GM12878 (cell line): ENCODE measurements at regions not wholly inside any gene's neighbourhood (a gene's known extent, or its start where the extent isn't known, plus 50 kb on each side); places are given as distances from the start of the nearest gene placed in this dataset.

Source experiments
- ATAC-seq: fragments of 200-7000 bp; cut with Tn5 transposase; 3 replicates; pipeline ENCODE4 v1.9.1; 2020; ENCODE audit warnings: mild to moderate bottlenecking, moderate library complexity
- BruUV-seq: library from RNA; stranded (reverse); fragments of 400-500 nt; replicated peaks from 2 replicates; lab custom pipeline; 2021; lab: Mats Ljungman, UMichigan
- CTCF ChIA-PET: fragments of 300-600 bp; sonication (Branson Sonifier 250); formaldehyde crosslinking; extraction: SDS; loops from one replicate; lab custom pipeline; 2021; ENCODE audit warnings: inconsistent platforms; lab: Yijun Ruan, JAX
- POLR2A ChIA-PET: fragments of 350-600 bp; formaldehyde crosslinking; extraction: SDS; loops from one replicate; lab custom pipeline; 2021; ENCODE audit warnings: inconsistent platforms; lab: Charles Lee
- RAD21 ChIA-PET: fragments of 300-600 bp; sonication (Branson Sonifier 250); formaldehyde crosslinking; loops from one replicate; lab custom pipeline; 2023; ENCODE audit warnings: antibody characterized with exemption; ENCODE audit not compliant: unreplicated experiment; lab: Charles Lee
- SMC1A ChIA-PET: fragments of 300-600 bp; sonication (Branson Sonifier 250); formaldehyde crosslinking; loops from one replicate; lab custom pipeline; 2023; ENCODE audit not compliant: unreplicated experiment, uncharacterized antibody; lab: Charles Lee
- DNase-seq: peaks from one replicate; pipeline ENCODE4 v3.0.0-alpha.2; 2011; ENCODE audit warnings: low read depth, low spot score
- FAIRE-seq: peaks from 3 replicates; lab custom pipeline; 2011; peaks lifted over from hg19 to GRCh38; lab: Jason Lieb, UNC
- H2AFZ ChIP-seq: 2 replicates; pipeline ENCODE4 v1.6.0; 2011; ENCODE audit warnings: low read depth, low read length, control low read depth; ENCODE audit not compliant: control insufficient read depth
- H3K27ac ChIP-seq: 2 replicates; pipeline ENCODE4 v1.5.1; 2011; ENCODE audit warnings: control low read depth; ENCODE audit not compliant: control insufficient read depth, insufficient read depth
- H3K27me3 ChIP-seq, 2 experiments: replicated peaks in 1 of 2; 2 replicates each; pipeline versions ENCODE4 v1.6.0 to v1.6.1; 2011; ENCODE audit warnings: low read length in 1 of 2; ENCODE audit not compliant: control insufficient read depth in 2 of 2, insufficient read depth in 2 of 2
- H3K36me3 ChIP-seq, 2 experiments: 2 replicates each; pipeline ENCODE4 v1.5.1; 2011; ENCODE audit warnings: low read length in 1 of 2; ENCODE audit not compliant: control insufficient read depth in 2 of 2, insufficient read depth in 2 of 2
- H3K4me1 ChIP-seq: 2 replicates; pipeline ENCODE4 v1.6.1; 2011; ENCODE audit warnings: mild to moderate bottlenecking, low read length, moderate library complexity, mixed read lengths; ENCODE audit not compliant: control insufficient read depth, insufficient read depth
- H3K4me2 ChIP-seq: 2 replicates; pipeline ENCODE4 v1.6.0; 2011; ENCODE audit warnings: control low read depth; ENCODE audit not compliant: control insufficient read depth, insufficient read depth
- H3K4me3 ChIP-seq: fragments of 200-600 bp; sonication (generic); 2 replicates; pipeline ENCODE4 v1.5.1; 2016
- H3K79me2 ChIP-seq: 2 replicates; pipeline ENCODE4 v1.6.0; 2011; ENCODE audit warnings: low read length; ENCODE audit not compliant: control insufficient read depth, insufficient read depth
- H3K9ac ChIP-seq: 2 replicates; pipeline ENCODE4 v1.8.0; 2011; ENCODE audit warnings: low read length, control low read depth, mixed read lengths; ENCODE audit not compliant: control insufficient read depth, insufficient read depth
- H3K9me3 ChIP-seq: replicated peaks from 3 replicates; pipeline ENCODE4 v1.5.1; 2011; ENCODE audit warnings: mild to moderate bottlenecking, low read length; ENCODE audit not compliant: control insufficient read depth, insufficient read depth
- H4K20me1 ChIP-seq: 2 replicates; pipeline ENCODE4 v1.6.0; 2011; ENCODE audit not compliant: control insufficient read depth, insufficient read depth
- ASH2L ChIP-seq: fragments of 300-600, 200-600 bp; sonication (generic); IDR thresholded peaks from 2 replicates; pipeline ENCODE4 v1.6.1; 2017; ENCODE audit warnings: low read depth, mild to moderate bottlenecking, borderline replicate concordance
- BCLAF1 ChIP-seq: fragments of 450-650 bp; IDR thresholded peaks from 2 replicates; pipeline ENCODE4 v1.6.1; 2017; ENCODE audit warnings: antibody characterized with exemption, mild to moderate bottlenecking, moderate library complexity
- KAT2A ChIP-seq: conservative IDR thresholded peaks from 2 replicates; pipeline ENCODE4 v1.6.1; 2011; ENCODE audit warnings: low read depth, low read length; ENCODE audit not compliant: control insufficient read depth
- MTA2 ChIP-seq: fragments of 450-650 bp; IDR thresholded peaks from 2 replicates; pipeline ENCODE4 v1.6.1; 2016; ENCODE audit warnings: low read depth, mild to moderate bottlenecking, moderate library complexity
- NFYA ChIP-seq: IDR thresholded peaks from 2 replicates; pipeline ENCODE4 v1.6.1; 2011; ENCODE audit warnings: low read depth, mild to moderate bottlenecking, low read length, improper control_type of control experiment, borderline replicate concordance
- RELA ChIP-seq: fragments of 450-650 bp; IDR thresholded peaks from 2 replicates; pipeline ENCODE4 v1.8.0; 2014; ENCODE audit warnings: borderline replicate concordance; ENCODE audit not compliant: partially characterized antibody
- REST ChIP-seq: IDR thresholded peaks from 2 replicates; pipeline ENCODE4 v1.6.1; 2012; ENCODE audit warnings: mild to moderate bottlenecking, low read depth, low read length
- SREBF2 ChIP-seq: IDR thresholded peaks from 2 replicates; pipeline ENCODE4 v1.6.1; 2012; ENCODE audit warnings: mild to moderate bottlenecking, low read length
- SUPT20H ChIP-seq: IDR thresholded peaks from 2 replicates; pipeline ENCODE4 v1.6.1; 2011; ENCODE audit warnings: low read depth, mild to moderate bottlenecking, low read length, moderate library complexity, borderline replicate concordance; ENCODE audit not compliant: control insufficient read depth
- ZNF24 ChIP-seq: fragments of 450-650 bp; IDR thresholded peaks from 2 replicates; pipeline ENCODE4 v1.6.1; 2017; ENCODE audit warnings: antibody characterized with exemption, mild to moderate bottlenecking
- WGBS: methylation state at CpG from one replicate; pipeline ENCODE4 v1.1.6; 2016; ENCODE audit warnings: low lambda C conversion rate; ENCODE audit not compliant: insufficient replicate concordance, insufficient coverage; ENCODE audit errors: missing lambda C conversion rate; 5-methylcytosine and 5-hydroxymethylcytosine counted together
- in situ Hi-C: fragments of 300-500 bp; cut with MboI; formaldehyde crosslinking; loops from 9 replicates; pipeline ENCODE4 v1.14.3; 2018; ENCODE audit warnings: mixed read lengths
- intact Hi-C: fragments of 100-400 bp; cut with micrococcal nuclease; formaldehyde crosslinking; loops from one replicate; pipeline ENCODE4 v1.14.2; 2022; ENCODE audit not compliant: unreplicated experiment

GRCh38 chr1:168801032-168801745 is 72.2 kb upstream of the DPT start:
- peaks cover 0 to 2% of the 10 kb centered on the region in 2 experiments; a peak in 1 of 4 replicates for H3K27me3 ChIP-seq
- no peaks in the 10 kb centered on the region for H3K4me1 ChIP-seq
- no peak overlapping the region for H3K4me3 ChIP-seq
- no peak overlapping the region for H2AFZ ChIP-seq
- ChIA-PET CTCF (no interaction called here), SMC1A (interaction anchor here (0.9 to 1.4 kb wide), 2 partner anchors 23 to 310 kb away, joined by 3 read pairs; no protein-coding TSS in a partner anchor), POLR2A (no interaction called here), RAD21 (no interaction called here)
- WGBS: 13% methylated on average over 3 of the region's 3 CpGs
- BruUV-seq: no TSS peak
- no peaks in the 10 kb centered on the region for H3K79me2 ChIP-seq
- FAIRE-seq (peak; percentile 44), DNase-seq (no peak), ATAC-seq (no peak)
- H3K36me3 ChIP-seq: no peaks in the 10 kb centered on the region
- no peak overlapping the region for H3K27ac ChIP-seq
- H3K9ac ChIP-seq: no peak overlapping the region
- in situ Hi-C loops (no loop called here), intact Hi-C loops (no loop called here)
- no peak for TF ChIP-seq KAT2A
- TF ChIP-seq REST: no peak
- no peak for TF ChIP-seq SREBF2
- no peak for TF ChIP-seq ASH2L
- no peak for TF ChIP-seq BCLAF1
- TF ChIP-seq SUPT20H: no peak
- no peak for TF ChIP-seq MTA2
- TF ChIP-seq NFYA: no peak
- TF ChIP-seq ZNF24: no peak
- TF ChIP-seq RELA: no peak
- H3K9me3 ChIP-seq: no peaks in the 10 kb centered on the region
- H4K20me1 ChIP-seq: no peaks in the 10 kb centered on the region
- H3K4me2 ChIP-seq: no peak overlapping the region
